ENCODE measurements at regions not wholly inside any gene's neighbourhood (a gene's known extent, or its start where the extent isn't known, plus 50 kb on each side); places are given as distances from the start of the nearest gene placed in this dataset.
"Not testable (repeated sequence)": the region's sequence is repeated elsewhere in the genome, so short reads cannot be mapped to it uniquely, and the experiment has no call there.

- not testable (repeated sequence) for DNase-seq (ENCODE audit: low read depth)
Measured at GRCh38 chr4:74505355-74505978, 60.5 kb downstream of the AREG start.

GRCh38 chr4:74509363-74509762 lies 64.4 kb downstream of the AREG start:
- not testable (repeated sequence) for DNase-seq (ENCODE audit: low read depth)

GRCh38 chr4:74516303-74516702 lies 71.4 kb downstream of the AREG start:
- no peak for DNase-seq (ENCODE audit: low read depth)

GRCh38 chr4:74517996-74518395 lies 73.1 kb downstream of the AREG start:
- no peak for DNase-seq (ENCODE audit: low read depth)

- no peak for DNase-seq (ENCODE audit: low read depth)
Measured at GRCh38 chr4:74522251-74522991, 77.5 kb downstream of the AREG start.

GRCh38 chr4:74523096-74523495 lies 78.2 kb downstream of the AREG start:
- no peak for DNase-seq (ENCODE audit: low read depth)

GRCh38 chr4:74524985-74525384 lies 80.0 kb downstream of the AREG start:
- DNase-seq (ENCODE audit: low read depth), result no peak

- no peak for DNase-seq (ENCODE audit: low read depth)
Measured at GRCh38 chr4:74527049-74527448, 82.1 kb downstream of the AREG start.

GRCh38 chr4:74528178-74528577 lies 83.2 kb downstream of the AREG start:
- DNase-seq (ENCODE audit: low read depth), result no peak

GRCh38 chr4:74529284-74530041 lies 84.5 kb downstream of the AREG start:
- no peak for DNase-seq (ENCODE audit: low read depth)

GRCh38 chr4:74531963-74532794 lies 87.2 kb downstream of the AREG start:
- DNase-seq (ENCODE audit: low read depth), result no peak

- DNase-seq (ENCODE audit: low read depth), result no peak
Measured at GRCh38 chr4:74534121-74534520, 89.2 kb downstream of the AREG start.

- no peak for DNase-seq (ENCODE audit: low read depth)
Measured at GRCh38 chr4:74534936-74535335, 90.0 kb downstream of the AREG start.

GRCh38 chr4:74535512-74535911 lies 90.6 kb downstream of the AREG start:
- no peak for DNase-seq (ENCODE audit: low read depth)

GRCh38 chr4:74536557-74536956 lies 91.6 kb downstream of the AREG start:
- no peak for DNase-seq (ENCODE audit: low read depth)

- DNase-seq (ENCODE audit: low read depth), result no peak
Measured at GRCh38 chr4:74537459-74537858, 92.5 kb downstream of the AREG start.

GRCh38 chr4:74539044-74539790 lies 94.3 kb downstream of the AREG start:
- DNase-seq (ENCODE audit: low read depth), result no peak

GRCh38 chr4:74540193-74540592 lies 95.3 kb downstream of the AREG start:
- DNase-seq (ENCODE audit: low read depth), result no peak

- no peak for DNase-seq (ENCODE audit: low read depth)
Measured at GRCh38 chr4:74541667-74542066, 96.7 kb downstream of the AREG start.

GRCh38 chr4:74543231-74543781 lies 98.4 kb downstream of the AREG start:
- DNase-seq (ENCODE audit: low read depth), result no peak

- no peak for DNase-seq (ENCODE audit: low read depth)
Measured at GRCh38 chr4:74543983-74544382, 99.0 kb downstream of the AREG start.

Measured in activated T-cell treated with anti-CD3 and anti-CD28 coated beads for 48 hours (primary cell).